Muscle of leg (tissue), 3 donors: ENCODE measurements at regions not wholly inside any gene's neighbourhood (a gene's known extent, or its start where the extent isn't known, plus 50 kb on each side); places are given as distances from the start of the nearest gene placed in this dataset.

Source experiments
- DNase-seq: peaks from one replicate; pipeline ENCODE4 v3.0.0; 2013
- H3K27ac ChIP-seq: one replicate; pipeline ENCODE4 v1.5.1; 2013; ENCODE audit warnings: mild to moderate bottlenecking, low read length, control low read depth
- H3K27me3 ChIP-seq: one replicate; pipeline ENCODE4 v1.6.1; 2013; ENCODE audit warnings: low read length; ENCODE audit not compliant: control insufficient read depth, insufficient read depth
- H3K36me3 ChIP-seq: one replicate; pipeline ENCODE4 v1.6.1; 2013; ENCODE audit warnings: low read length; ENCODE audit not compliant: control insufficient read depth, insufficient read depth
- H3K4me1 ChIP-seq: one replicate; pipeline ENCODE4 v1.6.1; 2013; ENCODE audit warnings: low read length; ENCODE audit not compliant: control insufficient read depth, insufficient read depth
- H3K4me3 ChIP-seq: one replicate; pipeline ENCODE4 v1.5.1; 2013; ENCODE audit warnings: low read length, control low read depth
- H3K9me3 ChIP-seq: replicated peaks from 2 replicates; pipeline ENCODE4 v1.6.1; 2013; ENCODE audit warnings: low read depth, low read length; ENCODE audit not compliant: control insufficient read depth
- WGBS: methylation state at CpG from one replicate; pipeline ENCODE4 v1.1.5; 2013; ENCODE audit warnings: missing lambda C conversion rate; ENCODE audit not compliant: insufficient coverage; 5-methylcytosine and 5-hydroxymethylcytosine counted together

GRCh38 chr5:51838459-51838858, 455.2 kb downstream of the ISL1 start:
- no peaks in the 10 kb centered on the region for H3K4me1 ChIP-seq
- H3K27ac ChIP-seq = no peak overlapping the region
- H3K9me3 ChIP-seq = no peaks in the 10 kb centered on the region
- WGBS = no CpG with 5 or more reads among the region's 2 CpGs
- no peak for DNase-seq
- no peak overlapping the region for H3K4me3 ChIP-seq
- no peaks in the 10 kb centered on the region for H3K27me3 ChIP-seq
- no peaks in the 10 kb centered on the region for H3K36me3 ChIP-seq

GRCh38 chr5:51843893-51844292, 460.6 kb downstream of the ISL1 start:
- H3K27ac ChIP-seq = no peak overlapping the region
- DNase-seq = no peak
- no peaks in the 10 kb centered on the region for H3K9me3 ChIP-seq
- no peaks in the 10 kb centered on the region for H3K4me1 ChIP-seq
- 92% methylated on average over 4 of the region's 7 CpGs for WGBS
- H3K27me3 ChIP-seq = no peaks in the 10 kb centered on the region
- H3K4me3 ChIP-seq = no peak overlapping the region
- H3K36me3 ChIP-seq = no peaks in the 10 kb centered on the region

- WGBS = no CpG with 5 or more reads among the region's 2 CpGs
- Histone ChIP-seq H3K27me3 (no peaks in the 10 kb centered on the region), H3K4me1 (no peaks in the 10 kb centered on the region), H3K36me3 (no peaks in the 10 kb centered on the region), H3K27ac (no peak overlapping the region), H3K4me3 (no peak overlapping the region), H3K9me3 (peaks cover 2% of the 10 kb centered on the region)
- DNase-seq = no peak
Observed at GRCh38 chr5:51846015-51846414, 462.8 kb downstream of the ISL1 start.

GRCh38 chr5:51859624-51860023, 476.4 kb downstream of the ISL1 start:
- WGBS = 64% methylated on average over 4 of the region's 4 CpGs

GRCh38 chr5:51860532-51861018, 477.3 kb downstream of the ISL1 start:
- no peaks in the 10 kb centered on the region for H3K4me1 ChIP-seq
- no peaks in the 10 kb centered on the region for H3K9me3 ChIP-seq
- no peak overlapping the region for H3K27ac ChIP-seq
- H3K27me3 ChIP-seq = no peaks in the 10 kb centered on the region
- DNase-seq = no peak
- no peak overlapping the region for H3K4me3 ChIP-seq
- WGBS = no CpG with 5 or more reads among the region's 1 CpG
- no peaks in the 10 kb centered on the region for H3K36me3 ChIP-seq

More at GRCh38 chr5:51859624-51860023, 476.4 kb downstream of the ISL1 start:
- H3K4me3 ChIP-seq = no peak overlapping the region
- H3K27ac ChIP-seq = no peak overlapping the region
- no peak for DNase-seq
- no peaks in the 10 kb centered on the region for H3K9me3 ChIP-seq
- no peaks in the 10 kb centered on the region for H3K4me1 ChIP-seq
- H3K27me3 ChIP-seq = no peaks in the 10 kb centered on the region
- H3K36me3 ChIP-seq = no peaks in the 10 kb centered on the region

- DNase-seq = no peak
- H3K27ac ChIP-seq = no peak overlapping the region
- 73% methylated on average over 2 of the region's 2 CpGs for WGBS
- no peaks in the 10 kb centered on the region for H3K4me1 ChIP-seq
- H3K4me3 ChIP-seq = no peak overlapping the region
- H3K27me3 ChIP-seq = no peaks in the 10 kb centered on the region
- H3K36me3 ChIP-seq = no peaks in the 10 kb centered on the region
- H3K9me3 ChIP-seq = peaks cover 16% of the 10 kb centered on the region
Observed at GRCh38 chr5:51872144-51872543, 488.9 kb downstream of the ISL1 start.

GRCh38 chr5:51881901-51882300, 498.7 kb downstream of the ISL1 start:
- Histone ChIP-seq H3K4me3 (no peak overlapping the region), H3K4me1 (no peaks in the 10 kb centered on the region), H3K27me3 (no peaks in the 10 kb centered on the region), H3K9me3 (no peaks in the 10 kb centered on the region), H3K27ac (no peak overlapping the region), H3K36me3 (no peaks in the 10 kb centered on the region)
- no peak for DNase-seq

GRCh38 chr5:51882647-51883046, 499.4 kb downstream of the ISL1 start:
- Histone ChIP-seq H3K4me3 (no peak overlapping the region), H3K27ac (no peak overlapping the region), H3K36me3 (no peaks in the 10 kb centered on the region), H3K9me3 (no peaks in the 10 kb centered on the region), H3K4me1 (no peaks in the 10 kb centered on the region), H3K27me3 (no peaks in the 10 kb centered on the region)
- no peak for DNase-seq
- WGBS = 0% methylated on average over 1 of the region's 1 CpG

- Histone ChIP-seq H3K36me3 (no peaks in the 10 kb centered on the region), H3K27ac (no peak overlapping the region), H3K27me3 (no peaks in the 10 kb centered on the region), H3K9me3 (no peaks in the 10 kb centered on the region), H3K4me1 (no peaks in the 10 kb centered on the region), H3K4me3 (no peak overlapping the region)
- DNase-seq = no peak
- no CpG with 5 or more reads among the region's 2 CpGs for WGBS
Observed at GRCh38 chr5:51889703-51890102, 506.5 kb downstream of the ISL1 start.

GRCh38 chr5:51890435-51891116, 507.3 kb downstream of the ISL1 start:
- no peak for DNase-seq

GRCh38 chr5:51892680-51893079, 509.4 kb downstream of the ISL1 start:
- no peaks in the 10 kb centered on the region for H3K9me3 ChIP-seq

More at GRCh38 chr5:51890435-51891116, 507.3 kb downstream of the ISL1 start:
- no CpG with 5 or more reads among the region's 5 CpGs for WGBS
- Histone ChIP-seq H3K4me1 (no peaks in the 10 kb centered on the region), H3K9me3 (no peaks in the 10 kb centered on the region), H3K27ac (no peak overlapping the region), H3K27me3 (no peaks in the 10 kb centered on the region), H3K4me3 (no peak overlapping the region), H3K36me3 (no peaks in the 10 kb centered on the region)

More at GRCh38 chr5:51892680-51893079, 509.4 kb downstream of the ISL1 start:
- Histone ChIP-seq H3K4me3 (no peak overlapping the region), H3K36me3 (no peaks in the 10 kb centered on the region), H3K27ac (no peak overlapping the region), H3K4me1 (no peaks in the 10 kb centered on the region), H3K27me3 (no peaks in the 10 kb centered on the region)
- WGBS = no CpG with 5 or more reads among the region's 1 CpG
- no peak for DNase-seq
